Activated naive CD4-positive, alpha-beta T cell treated with anti-CD3 and anti-CD28 coated beads, Interleukin-2, amount 10 ng/mL, durations not matched to agents 7 days and 5 days (primary cell): ENCODE measurements at regions not wholly inside any gene's neighbourhood (a gene's known extent, or its start where the extent isn't known, plus 50 kb on each side); places are given as distances from the start of the nearest gene placed in this dataset.

Source experiments
- CTCF ChIA-PET: fragments of 350-600 bp; sonication (Branson Sonifier 250); formaldehyde crosslinking; loops from one replicate; lab custom pipeline; 2021; ENCODE audit warnings: antibody characterized with exemption; lab: Charles Lee
- DNase-seq: peaks from one replicate; pipeline ENCODE4 v3.0.0-alpha.2; 2020
- H3K27ac Mint-ChIP-seq: one replicate; pipeline ENCODE4 v1.8.0; 2021; ENCODE audit warnings: mild to moderate bottlenecking, moderate library complexity, mixed read lengths
- H3K27me3 Mint-ChIP-seq: one replicate; pipeline ENCODE4 v1.8.0; 2021; ENCODE audit warnings: mild to moderate bottlenecking, mixed read lengths
- H3K36me3 Mint-ChIP-seq: one replicate; pipeline ENCODE4 v1.8.0; 2021; ENCODE audit warnings: mixed read lengths
- H3K4me1 Mint-ChIP-seq: one replicate; pipeline ENCODE4 v1.8.0; 2021; ENCODE audit warnings: mixed read lengths
- H3K4me3 Mint-ChIP-seq: one replicate; pipeline ENCODE4 v1.8.0; 2021; ENCODE audit warnings: mild to moderate bottlenecking, moderate library complexity, mixed read lengths
- H3K9me3 Mint-ChIP-seq: one replicate; pipeline ENCODE4 v1.8.0; 2021; ENCODE audit warnings: mixed read lengths

GRCh38 chr2:72037261-72037666 is 110.4 kb downstream of the CYP26B1 start:
- H3K4me3 Mint-ChIP-seq, result no peak overlapping the region

GRCh38 chr2:72036595-72036994 is 111.1 kb downstream of the CYP26B1 start:
- Mint-ChIP-seq H3K4me1 (no peaks in the 10 kb centered on the region), H3K27me3 (no peaks in the 10 kb centered on the region), H3K9me3 (peaks cover 2% of the 10 kb centered on the region), H3K4me3 (no peak overlapping the region), H3K36me3 (no peaks in the 10 kb centered on the region), H3K27ac (no peak overlapping the region)
- CTCF ChIA-PET, result no interaction called here
- DNase-seq, result no peak

More at GRCh38 chr2:72037261-72037666, 110.4 kb downstream of the CYP26B1 start:
- no peaks in the 10 kb centered on the region for H3K36me3 Mint-ChIP-seq
- no peak for DNase-seq
- peaks cover 2% of the 10 kb centered on the region for H3K9me3 Mint-ChIP-seq
- H3K4me1 Mint-ChIP-seq, result no peaks in the 10 kb centered on the region
- H3K27ac Mint-ChIP-seq, result no peak overlapping the region
- CTCF ChIA-PET, result no interaction called here
- peaks cover 3% of the 10 kb centered on the region for H3K27me3 Mint-ChIP-seq

- peaks cover under 1% of the 10 kb centered on the region for H3K9me3 Mint-ChIP-seq
- H3K36me3 Mint-ChIP-seq, result no peaks in the 10 kb centered on the region
- H3K4me3 Mint-ChIP-seq, result no peak overlapping the region
- no peaks in the 10 kb centered on the region for H3K27me3 Mint-ChIP-seq
- DNase-seq, result no peak
- CTCF ChIA-PET, result no interaction called here
- H3K27ac Mint-ChIP-seq, result no peak overlapping the region
- H3K4me1 Mint-ChIP-seq, result no peaks in the 10 kb centered on the region
Observed at GRCh38 chr2:72036173-72036545, 111.5 kb downstream of the CYP26B1 start.

- Mint-ChIP-seq H3K4me1 (no peaks in the 10 kb centered on the region), H3K27me3 (no peaks in the 10 kb centered on the region), H3K9me3 (no peaks in the 10 kb centered on the region), H3K36me3 (no peaks in the 10 kb centered on the region), H3K4me3 (no peak overlapping the region), H3K27ac (no peak overlapping the region)
- DNase-seq, result no peak
- CTCF ChIA-PET, result no interaction called here
Observed at GRCh38 chr2:72035518-72036172, 112.0 kb downstream of the CYP26B1 start.

GRCh38 chr2:72034353-72035095 is 113.1 kb downstream of the CYP26B1 start:
- Mint-ChIP-seq H3K4me1 (no peaks in the 10 kb centered on the region), H3K4me3 (no peak overlapping the region), H3K9me3 (no peaks in the 10 kb centered on the region), H3K27ac (no peak overlapping the region), H3K27me3 (no peaks in the 10 kb centered on the region), H3K36me3 (no peaks in the 10 kb centered on the region)
- CTCF ChIA-PET, result no interaction called here
- no peak for DNase-seq

GRCh38 chr2:72033636-72034035 is 114.0 kb downstream of the CYP26B1 start:
- no peak overlapping the region for H3K27ac Mint-ChIP-seq
- DNase-seq, result no peak
- H3K27me3 Mint-ChIP-seq, result no peaks in the 10 kb centered on the region
- no peaks in the 10 kb centered on the region for H3K4me1 Mint-ChIP-seq
- CTCF ChIA-PET, result no interaction called here
- H3K36me3 Mint-ChIP-seq, result no peaks in the 10 kb centered on the region
- no peak overlapping the region for H3K4me3 Mint-ChIP-seq
- no peaks in the 10 kb centered on the region for H3K9me3 Mint-ChIP-seq

GRCh38 chr2:72032481-72033041 is 115.1 kb downstream of the CYP26B1 start:
- CTCF ChIA-PET, result no interaction called here
- H3K27me3 Mint-ChIP-seq, result no peaks in the 10 kb centered on the region
- H3K27ac Mint-ChIP-seq, result no peak overlapping the region
- H3K9me3 Mint-ChIP-seq, result no peaks in the 10 kb centered on the region
- H3K4me1 Mint-ChIP-seq, result no peaks in the 10 kb centered on the region
- H3K4me3 Mint-ChIP-seq, result no peak overlapping the region
- H3K36me3 Mint-ChIP-seq, result no peaks in the 10 kb centered on the region
- no peak for DNase-seq

- CTCF ChIA-PET, result no interaction called here
- H3K4me3 Mint-ChIP-seq, result no peak overlapping the region
- H3K9me3 Mint-ChIP-seq, result no peaks in the 10 kb centered on the region
- no peak for DNase-seq
- no peaks in the 10 kb centered on the region for H3K4me1 Mint-ChIP-seq
- no peaks in the 10 kb centered on the region for H3K27me3 Mint-ChIP-seq
- no peak overlapping the region for H3K27ac Mint-ChIP-seq
- no peaks in the 10 kb centered on the region for H3K36me3 Mint-ChIP-seq
Observed at GRCh38 chr2:72031346-72032110, 116.1 kb downstream of the CYP26B1 start.

- CTCF ChIA-PET, result no interaction called here
- Mint-ChIP-seq H3K36me3 (no peaks in the 10 kb centered on the region), H3K27me3 (no peaks in the 10 kb centered on the region), H3K9me3 (no peaks in the 10 kb centered on the region), H3K4me3 (no peak overlapping the region), H3K4me1 (no peaks in the 10 kb centered on the region), H3K27ac (no peak overlapping the region)
- DNase-seq, result no peak
Observed at GRCh38 chr2:72028996-72029395, 118.7 kb downstream of the CYP26B1 start.

- no peaks in the 10 kb centered on the region for H3K4me1 Mint-ChIP-seq
- H3K9me3 Mint-ChIP-seq, result no peaks in the 10 kb centered on the region
- no peaks in the 10 kb centered on the region for H3K27me3 Mint-ChIP-seq
- H3K27ac Mint-ChIP-seq, result no peak overlapping the region
- no peak overlapping the region for H3K4me3 Mint-ChIP-seq
- CTCF ChIA-PET, result no interaction called here
- DNase-seq, result no peak
- H3K36me3 Mint-ChIP-seq, result no peaks in the 10 kb centered on the region
Observed at GRCh38 chr2:72028351-72028995, 119.2 kb downstream of the CYP26B1 start.

- CTCF ChIA-PET, result no interaction called here
- no peak for DNase-seq
- Mint-ChIP-seq H3K36me3 (no peaks in the 10 kb centered on the region), H3K4me3 (no peak overlapping the region), H3K9me3 (no peaks in the 10 kb centered on the region), H3K27me3 (no peaks in the 10 kb centered on the region), H3K4me1 (no peaks in the 10 kb centered on the region), H3K27ac (no peak overlapping the region)
Observed at GRCh38 chr2:72027426-72028161, 120.1 kb downstream of the CYP26B1 start.

GRCh38 chr2:72026819-72027425 is 120.7 kb downstream of the CYP26B1 start:
- H3K27me3 Mint-ChIP-seq, result no peaks in the 10 kb centered on the region
- CTCF ChIA-PET, result no interaction called here

GRCh38 chr2:72024451-72025175 is 123.0 kb downstream of the CYP26B1 start:
- CTCF ChIA-PET, result no interaction called here
- no peaks in the 10 kb centered on the region for H3K27me3 Mint-ChIP-seq
- no peaks in the 10 kb centered on the region for H3K4me1 Mint-ChIP-seq
- no peaks in the 10 kb centered on the region for H3K36me3 Mint-ChIP-seq
- no peak for DNase-seq
- no peak overlapping the region for H3K27ac Mint-ChIP-seq
- H3K4me3 Mint-ChIP-seq, result no peak overlapping the region
- no peaks in the 10 kb centered on the region for H3K9me3 Mint-ChIP-seq

More at GRCh38 chr2:72026819-72027425, 120.7 kb downstream of the CYP26B1 start:
- Mint-ChIP-seq H3K4me1 (no peaks in the 10 kb centered on the region), H3K4me3 (no peak overlapping the region), H3K27ac (no peak overlapping the region), H3K36me3 (no peaks in the 10 kb centered on the region), H3K9me3 (no peaks in the 10 kb centered on the region)
- no peak for DNase-seq
